IPS-20b (cell line): ENCODE measurements at regions not wholly inside any gene's neighbourhood (a gene's known extent, or its start where the extent isn't known, plus 50 kb on each side); places are given as distances from the start of the nearest gene placed in this dataset.

ENCODE experiments used
- H3K27ac ChIP-seq: one replicate; pipeline ENCODE4 v1.5.1; 2013; ENCODE audit warnings: low read length
- H3K27me3 ChIP-seq: 2 replicates; pipeline ENCODE4 v1.6.1; 2013; ENCODE audit warnings: mild to moderate bottlenecking, low read length, inconsistent platforms; ENCODE audit not compliant: insufficient read depth
- H3K36me3 ChIP-seq: 2 replicates; pipeline ENCODE4 v1.6.1; 2013; ENCODE audit warnings: low read depth, mild to moderate bottlenecking, inconsistent platforms, low read length, moderate library complexity; ENCODE audit not compliant: insufficient read depth
- H3K4me1 ChIP-seq: 2 replicates; pipeline ENCODE4 v1.6.1; 2013; ENCODE audit warnings: mild to moderate bottlenecking, control low read depth, inconsistent platforms, low read length, moderate library complexity; ENCODE audit not compliant: insufficient read depth
- H3K4me3 ChIP-seq: 2 replicates; pipeline ENCODE4 v1.5.1; 2013; ENCODE audit warnings: mild to moderate bottlenecking, low read length, inconsistent platforms
- H3K9ac ChIP-seq: 2 replicates; pipeline ENCODE4 v1.6.1; 2013; ENCODE audit warnings: low read depth, mild to moderate bottlenecking, inconsistent platforms, low read length, moderate library complexity
- H3K9me3 ChIP-seq: 2 replicates; pipeline ENCODE4 v1.6.1; 2013; ENCODE audit warnings: mild to moderate bottlenecking, low read depth, low read length, inconsistent platforms; ENCODE audit not compliant: insufficient read depth

DNA sequence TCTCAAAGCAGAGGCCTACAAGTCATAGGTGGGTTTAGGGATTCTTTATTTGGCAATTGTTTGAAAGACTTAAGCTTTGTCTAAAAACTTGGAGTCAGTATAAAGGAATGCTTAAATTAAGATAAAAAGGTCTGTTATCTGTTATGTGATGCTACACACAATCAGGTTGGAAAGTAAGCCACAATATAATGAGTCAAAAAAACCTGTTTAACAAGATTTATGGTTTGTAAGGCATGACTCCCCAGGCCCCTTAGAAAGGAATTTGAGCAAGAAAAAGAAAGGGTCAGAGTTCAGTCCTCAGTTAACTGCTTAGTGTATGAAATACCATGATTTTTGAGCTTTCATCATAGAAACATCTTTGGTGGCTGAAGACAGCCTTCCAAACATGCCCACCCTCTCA, 66.8 kb upstream of the HMGN3 start:
- H3K27me3 ChIP-seq: no peaks in the 10 kb centered on the region
- no peaks in the 10 kb centered on the region for H3K36me3 ChIP-seq
- H3K9me3 ChIP-seq: no peaks in the 10 kb centered on the region
- no peak overlapping the region for H3K9ac ChIP-seq
- no peak overlapping the region for H3K27ac ChIP-seq
- H3K4me3 ChIP-seq: no peak overlapping the region
- H3K4me1 ChIP-seq: no peaks in the 10 kb centered on the region

DNA sequence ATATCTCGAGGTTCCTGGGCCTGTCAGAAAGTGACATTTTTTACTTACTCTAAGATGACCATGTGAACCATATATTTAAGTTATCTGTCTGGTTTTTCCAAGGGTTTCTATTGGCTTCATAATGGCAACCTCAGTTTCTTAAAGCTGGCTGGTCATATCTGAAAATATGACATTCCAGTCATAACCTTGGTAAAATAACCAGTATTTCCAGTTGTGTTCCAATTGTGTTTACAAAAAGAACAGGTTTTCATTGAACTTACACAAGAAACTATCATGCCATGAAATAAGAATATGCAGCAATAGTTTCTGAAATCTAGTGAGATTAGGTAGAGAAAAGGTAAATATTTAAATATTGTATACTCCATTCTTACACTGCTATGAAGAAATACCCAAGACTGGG, 61.7 kb upstream of the HMGN3 start:
- H3K9ac ChIP-seq: no peak overlapping the region
- no peak overlapping the region for H3K4me3 ChIP-seq
- H3K27ac ChIP-seq: no peak overlapping the region
- H3K4me1 ChIP-seq: no peaks in the 10 kb centered on the region
- no peaks in the 10 kb centered on the region for H3K36me3 ChIP-seq
- H3K27me3 ChIP-seq: no peaks in the 10 kb centered on the region
- no peaks in the 10 kb centered on the region for H3K9me3 ChIP-seq
